Peyer's patch (tissue), 4 donors: ENCODE measurements at regions not wholly inside any gene's neighbourhood (a gene's known extent, or its start where the extent isn't known, plus 50 kb on each side); places are given as distances from the start of the nearest gene placed in this dataset.

Experiments
- POLR2A ChIP-seq, 2 donors: fragments of 450-650 bp; IDR thresholded peaks; one replicate each; pipeline ENCODE4 v1.5.1; 2017; ENCODE audit warnings: antibody characterized with exemption in 2 of 2, mild to moderate bottlenecking in 2 of 2, moderate library complexity in 2 of 2
- TF ChIP-seq, protein P1 (sequence below), 6 experiments: fragments of 450-650 bp in 4 of 6; fragments of 200-600 bp in 2 of 6; sonication (generic) in 1 of 6; IDR thresholded peaks; one replicate each; pipeline ENCODE4 v1.5.1; 2017 to 2019; ENCODE audit warnings: antibody characterized with exemption in 6 of 6, mild to moderate bottlenecking in 3 of 6, moderate library complexity in 1 of 6

- no peak for TF ChIP-seq POLR2A (IDR thresholded peaks at IDR 0.05)
- TF ChIP-seq, protein P1, sequence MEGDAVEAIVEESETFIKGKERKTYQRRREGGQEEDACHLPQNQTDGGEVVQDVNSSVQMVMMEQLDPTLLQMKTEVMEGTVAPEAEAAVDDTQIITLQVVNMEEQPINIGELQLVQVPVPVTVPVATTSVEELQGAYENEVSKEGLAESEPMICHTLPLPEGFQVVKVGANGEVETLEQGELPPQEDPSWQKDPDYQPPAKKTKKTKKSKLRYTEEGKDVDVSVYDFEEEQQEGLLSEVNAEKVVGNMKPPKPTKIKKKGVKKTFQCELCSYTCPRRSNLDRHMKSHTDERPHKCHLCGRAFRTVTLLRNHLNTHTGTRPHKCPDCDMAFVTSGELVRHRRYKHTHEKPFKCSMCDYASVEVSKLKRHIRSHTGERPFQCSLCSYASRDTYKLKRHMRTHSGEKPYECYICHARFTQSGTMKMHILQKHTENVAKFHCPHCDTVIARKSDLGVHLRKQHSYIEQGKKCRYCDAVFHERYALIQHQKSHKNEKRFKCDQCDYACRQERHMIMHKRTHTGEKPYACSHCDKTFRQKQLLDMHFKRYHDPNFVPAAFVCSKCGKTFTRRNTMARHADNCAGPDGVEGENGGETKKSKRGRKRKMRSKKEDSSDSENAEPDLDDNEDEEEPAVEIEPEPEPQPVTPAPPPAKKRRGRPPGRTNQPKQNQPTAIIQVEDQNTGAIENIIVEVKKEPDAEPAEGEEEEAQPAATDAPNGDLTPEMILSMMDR (IDR thresholded peaks at IDR 0.05): no peak
These were observed 386.6 kb downstream of the RND3 start for GRCh38 chr2:150100834-150101233.
